Heart left ventricle (tissue), 13 donors: ENCODE measurements at regions not wholly inside any gene's neighbourhood (a gene's known extent, or its start where the extent isn't known, plus 50 kb on each side); places are given as distances from the start of the nearest gene placed in this dataset.

Experiments used
- CTCF ChIP-seq, 12 donors: fragments of 200-600 bp; sonication (generic) in 4 of 12; IDR thresholded peaks; one replicate each; pipeline versions ENCODE4 v1.5.0 to v1.8.0; 2018 to 2022; ENCODE audit warnings: antibody characterized with exemption in 12 of 12, mild to moderate bottlenecking in 5 of 12
- POLR2A ChIP-seq, 2 donors: fragments of 450-650 bp; IDR thresholded peaks; one replicate each; pipeline ENCODE4 v1.6.1; 2017; ENCODE audit warnings: antibody characterized with exemption in 2 of 2, mild to moderate bottlenecking in 2 of 2, moderate library complexity in 2 of 2
- donor health status: ischemic (EF 13 %, LVEDD 7.1; RV severe dilation, severe dysfunction).
- donor health status: DM: no; HTN: yes; CAD: no.
- donor health status: DM: no; HTN: no; CAD: no.
- donor health status: ischemic (EF 25% LVEDD 6.9; RV normal size, moderate dysfunction).
- donor health status: ischemic (EF 25% LVEDD 5.7; RV mildly dilated, moderate dysfunction).
- donor health status: ischemic (EF 35%, LVEDD 5.7; RV mildly dilated, moderate dysfunction).
- donor health status: nonischemic (EF 11% LVEDD 7.7; RV severe dilation, severe dysfunction).
- donor health status: DM: yes; HTN: yes; CAD: no.
- donor health status: PGD.
- donor health status: ischemic (EF 29% LVEDD 5.4; RV normal size, mild dysfunction).
- donor health status: nonischemic (EF 23%, LVEDD 6.1; RV moderate dilation, normal function).

GRCh38 chr17:53655591-53655990 is 167.1 kb upstream of the KIF2B start:
- TF ChIP-seq CTCF (IDR thresholded peaks at IDR 0.05) (no peak), POLR2A (IDR thresholded peaks at IDR 0.05) (no peak)
